HCT116 (cell line): ENCODE measurements at regions not wholly inside any gene's neighbourhood (a gene's known extent, or its start where the extent isn't known, plus 50 kb on each side); places are given as distances from the start of the nearest gene placed in this dataset.

Experiments used
- EZH2 ChIP-seq: fragments of 200-600 bp; sonication (generic); IDR thresholded peaks from 2 replicates; pipeline ENCODE4 v1.6.1; 2017; ENCODE audit warnings: antibody characterized with exemption, mixed run types
- POLR2A ChIP-seq: IDR thresholded peaks from 2 replicates; pipeline ENCODE4 v1.7.0; 2011; ENCODE audit warnings: borderline replicate concordance; ENCODE audit not compliant: insufficient read depth, insufficient read length; ENCODE audit errors: extremely low read depth
- POLR2AphosphoS5 ChIP-seq: IDR thresholded peaks from 2 replicates; pipeline ENCODE4 v1.6.1; 2011; ENCODE audit warnings: mild to moderate bottlenecking, low read depth, low read length, moderate library complexity
- SIN3A ChIP-seq: IDR thresholded peaks from 2 replicates; pipeline ENCODE4 v1.6.1; 2012; ENCODE audit warnings: low read depth
- SP1 ChIP-seq: IDR thresholded peaks from 2 replicates; pipeline ENCODE4 v1.6.1; 2012; ENCODE audit warnings: low read depth
- TF ChIP-seq, protein P1 (sequence below), 3 experiments: fragments of 200-600 bp in 1 of 3; sonication (generic) in 1 of 3; IDR thresholded peaks in 2 of 3; conservative IDR thresholded peaks in 1 of 3; 2 replicates each; pipeline ENCODE4 v1.5.1; 2012 to 2017; ENCODE audit warnings: low read depth in 2 of 3, low read length in 2 of 3, antibody characterized with exemption in 1 of 3, borderline replicate concordance in 1 of 3, control low read depth in 1 of 3, mild to moderate bottlenecking in 1 of 3, mixed read lengths in 1 of 3, mixed run types in 1 of 3, moderate library complexity in 1 of 3; ENCODE audit not compliant: insufficient read depth in 1 of 3

DNA sequence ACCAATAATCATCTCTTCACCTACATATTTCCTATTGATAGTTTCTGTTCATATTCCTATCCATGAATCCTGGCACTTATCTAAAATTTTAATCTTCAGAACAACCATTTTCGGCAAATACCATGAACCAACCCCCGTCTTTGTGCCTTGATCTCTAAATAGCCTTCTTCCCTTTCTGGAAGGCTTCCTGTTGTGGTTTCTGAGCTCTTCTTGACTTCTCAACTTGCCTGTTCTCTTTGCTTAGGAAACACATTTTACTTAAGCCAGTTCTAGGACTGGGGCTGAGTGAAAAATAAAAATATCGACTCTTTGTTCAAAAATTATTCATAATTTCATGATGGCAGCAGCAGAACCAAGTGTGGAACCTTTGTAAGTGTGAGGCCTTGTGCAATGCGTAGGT lies 882.4 kb downstream of the C4orf33 start:
- TF ChIP-seq, protein P1, sequence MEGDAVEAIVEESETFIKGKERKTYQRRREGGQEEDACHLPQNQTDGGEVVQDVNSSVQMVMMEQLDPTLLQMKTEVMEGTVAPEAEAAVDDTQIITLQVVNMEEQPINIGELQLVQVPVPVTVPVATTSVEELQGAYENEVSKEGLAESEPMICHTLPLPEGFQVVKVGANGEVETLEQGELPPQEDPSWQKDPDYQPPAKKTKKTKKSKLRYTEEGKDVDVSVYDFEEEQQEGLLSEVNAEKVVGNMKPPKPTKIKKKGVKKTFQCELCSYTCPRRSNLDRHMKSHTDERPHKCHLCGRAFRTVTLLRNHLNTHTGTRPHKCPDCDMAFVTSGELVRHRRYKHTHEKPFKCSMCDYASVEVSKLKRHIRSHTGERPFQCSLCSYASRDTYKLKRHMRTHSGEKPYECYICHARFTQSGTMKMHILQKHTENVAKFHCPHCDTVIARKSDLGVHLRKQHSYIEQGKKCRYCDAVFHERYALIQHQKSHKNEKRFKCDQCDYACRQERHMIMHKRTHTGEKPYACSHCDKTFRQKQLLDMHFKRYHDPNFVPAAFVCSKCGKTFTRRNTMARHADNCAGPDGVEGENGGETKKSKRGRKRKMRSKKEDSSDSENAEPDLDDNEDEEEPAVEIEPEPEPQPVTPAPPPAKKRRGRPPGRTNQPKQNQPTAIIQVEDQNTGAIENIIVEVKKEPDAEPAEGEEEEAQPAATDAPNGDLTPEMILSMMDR (IDR thresholded peaks at IDR 0.05 in 2 of 3, conservative IDR thresholded peaks at IDR 0.05 in 1 of 3; ENCODE audit: borderline replicate concordance in 1 of 3, insufficient read depth in 1 of 3, low read depth in 2 of 3, low read length in 2 of 3), result no peak
- no peak for TF ChIP-seq EZH2
- TF ChIP-seq POLR2A, result no peak
- no peak for TF ChIP-seq POLR2AphosphoS5
- TF ChIP-seq SIN3A, result no peak
- no peak for TF ChIP-seq SP1
